Epithelial cell of proximal tubule (primary cell): ENCODE measurements at regions not wholly inside any gene's neighbourhood (a gene's known extent, or its start where the extent isn't known, plus 50 kb on each side); places are given as distances from the start of the nearest gene placed in this dataset.

ENCODE experiments used
- DNase-seq: peaks from one replicate; pipeline ENCODE4 v3.0.0-alpha.2; 2011; ENCODE audit warnings: low read depth
- H3K4me3 ChIP-seq: 2 replicates; pipeline ENCODE4 v1.5.1; 2011; ENCODE audit warnings: low read depth, mild to moderate bottlenecking, low read length
- TF ChIP-seq, protein P1 (sequence below): conservative IDR thresholded peaks from 2 replicates; pipeline ENCODE4 v1.5.1; 2012; ENCODE audit warnings: low read depth, mild to moderate bottlenecking, low read length

DNA sequence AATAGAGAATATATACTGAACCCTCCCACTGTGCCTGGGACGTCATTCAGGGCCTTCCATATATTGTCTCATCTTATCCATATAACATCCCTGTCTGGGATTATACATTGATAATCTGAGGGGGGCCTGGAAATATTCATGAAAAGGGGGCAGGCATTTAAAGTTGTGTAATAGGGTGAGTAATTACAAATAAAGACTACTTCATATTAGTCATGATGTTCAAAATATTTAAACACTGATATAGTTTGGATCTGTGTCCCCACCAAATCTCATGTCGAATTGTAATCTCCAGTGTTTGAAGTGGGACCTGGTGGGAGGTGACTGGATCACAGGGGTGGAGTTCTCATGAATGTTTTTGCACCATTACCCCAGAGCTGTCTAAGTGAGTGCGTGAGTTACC, 97.8 kb downstream of the AQP9 start:
- no peak overlapping the region for H3K4me3 ChIP-seq
- no peak for DNase-seq
- TF ChIP-seq, protein P1, sequence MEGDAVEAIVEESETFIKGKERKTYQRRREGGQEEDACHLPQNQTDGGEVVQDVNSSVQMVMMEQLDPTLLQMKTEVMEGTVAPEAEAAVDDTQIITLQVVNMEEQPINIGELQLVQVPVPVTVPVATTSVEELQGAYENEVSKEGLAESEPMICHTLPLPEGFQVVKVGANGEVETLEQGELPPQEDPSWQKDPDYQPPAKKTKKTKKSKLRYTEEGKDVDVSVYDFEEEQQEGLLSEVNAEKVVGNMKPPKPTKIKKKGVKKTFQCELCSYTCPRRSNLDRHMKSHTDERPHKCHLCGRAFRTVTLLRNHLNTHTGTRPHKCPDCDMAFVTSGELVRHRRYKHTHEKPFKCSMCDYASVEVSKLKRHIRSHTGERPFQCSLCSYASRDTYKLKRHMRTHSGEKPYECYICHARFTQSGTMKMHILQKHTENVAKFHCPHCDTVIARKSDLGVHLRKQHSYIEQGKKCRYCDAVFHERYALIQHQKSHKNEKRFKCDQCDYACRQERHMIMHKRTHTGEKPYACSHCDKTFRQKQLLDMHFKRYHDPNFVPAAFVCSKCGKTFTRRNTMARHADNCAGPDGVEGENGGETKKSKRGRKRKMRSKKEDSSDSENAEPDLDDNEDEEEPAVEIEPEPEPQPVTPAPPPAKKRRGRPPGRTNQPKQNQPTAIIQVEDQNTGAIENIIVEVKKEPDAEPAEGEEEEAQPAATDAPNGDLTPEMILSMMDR = no peak

DNA sequence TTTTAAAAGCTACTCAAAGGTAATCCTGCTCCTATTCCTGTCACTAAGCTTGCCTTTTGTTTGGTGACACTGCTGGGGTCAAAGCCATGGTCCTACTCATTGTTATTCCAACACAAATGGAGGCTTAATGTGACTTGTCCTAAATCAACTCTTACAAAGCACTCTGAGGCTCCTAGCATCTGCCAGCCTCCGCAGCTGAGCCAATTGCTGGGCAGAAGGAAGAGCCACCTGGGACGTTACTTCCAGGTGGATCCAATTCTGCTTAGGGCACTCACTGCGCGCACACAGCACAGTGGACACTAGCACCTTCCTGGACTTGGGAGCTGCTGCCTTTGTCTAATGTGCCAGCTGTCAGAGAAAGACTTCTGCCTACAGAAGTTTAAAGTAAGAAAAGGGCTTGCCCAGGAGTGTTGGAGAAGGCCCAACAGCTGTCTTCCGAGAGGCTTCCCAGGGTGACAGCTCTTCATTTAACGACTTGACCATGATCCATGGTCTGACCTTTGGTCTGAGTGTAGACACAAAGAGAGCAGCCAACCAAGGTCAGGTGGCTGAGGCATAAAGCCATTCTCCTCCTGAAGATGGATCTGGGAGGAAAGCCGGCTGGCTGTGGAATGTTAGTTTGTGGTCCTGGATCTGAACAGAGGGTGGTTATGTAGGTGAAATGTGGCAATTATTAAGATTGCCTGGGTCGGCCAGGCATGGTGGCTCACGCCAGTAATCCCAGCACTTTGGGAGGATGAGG, 102.2 kb downstream of the AQP9 start:
- H3K4me3 ChIP-seq = no peak overlapping the region
- DNase-seq = no peak

DNA sequence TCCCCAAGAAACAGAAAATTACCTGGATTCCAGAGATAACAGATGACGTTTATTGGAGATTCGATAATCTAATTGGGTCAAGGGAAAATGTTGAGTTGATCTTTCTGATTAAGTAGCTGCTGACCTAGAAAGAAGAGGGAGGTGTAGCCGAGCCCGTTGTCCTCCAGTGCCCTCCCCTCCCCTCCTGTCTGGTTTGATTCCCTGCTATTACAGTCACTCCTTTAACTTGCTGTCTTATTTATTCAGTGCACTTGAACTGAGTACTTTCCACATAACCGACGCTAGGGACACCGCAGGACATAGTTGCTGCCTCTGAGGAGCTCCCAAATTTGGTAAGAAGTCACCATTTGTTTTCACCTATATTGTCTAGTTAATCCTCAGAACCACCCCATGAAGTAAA, 103.7 kb downstream of the AQP9 start:
- no peak overlapping the region for H3K4me3 ChIP-seq
- TF ChIP-seq, protein P1 = no peak
- no peak for DNase-seq

More for the DNA sequence above, 102.2 kb downstream of the AQP9 start:
- TF ChIP-seq, protein P1 = no peak

DNA sequence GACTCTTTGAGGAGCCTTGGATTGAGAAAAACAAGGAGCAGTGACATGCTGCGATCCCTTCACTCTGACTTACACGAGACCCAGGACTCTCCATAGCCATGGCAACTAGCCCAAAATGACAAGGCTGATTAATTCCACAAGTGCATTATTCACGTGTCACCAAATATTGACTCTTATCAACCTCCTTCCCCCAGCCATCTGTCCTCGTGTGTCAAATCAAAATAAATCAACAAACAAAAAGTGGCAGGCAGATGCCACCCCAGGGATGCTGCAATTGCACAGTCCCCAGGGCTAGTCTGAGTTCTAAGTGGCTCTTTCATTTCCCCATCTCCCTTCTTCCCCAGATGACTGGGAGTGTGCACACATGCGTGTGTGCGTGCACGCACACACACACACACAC, 104.9 kb downstream of the AQP9 start:
- H3K4me3 ChIP-seq = no peak overlapping the region
- no peak for DNase-seq
- TF ChIP-seq, protein P1 = no peak

DNA sequence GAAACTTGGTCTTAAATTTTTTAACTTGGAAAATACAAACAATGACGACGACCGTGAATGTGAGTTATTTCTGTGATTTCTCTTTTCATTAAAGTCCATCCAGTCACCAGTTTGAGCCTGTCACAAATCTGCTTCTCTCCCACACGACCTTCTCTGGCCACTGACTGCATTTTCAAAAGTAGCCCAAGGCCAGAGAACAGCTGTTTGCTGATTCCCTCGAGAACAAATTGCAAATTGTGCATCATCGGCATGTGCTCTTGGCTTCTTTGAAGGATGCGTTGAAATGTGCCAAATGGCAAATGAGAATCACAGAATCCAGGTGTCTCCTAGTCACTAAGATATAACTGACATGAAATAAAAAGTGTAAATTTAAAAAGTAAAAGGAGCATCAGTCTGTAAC, 106.4 kb downstream of the AQP9 start:
- TF ChIP-seq, protein P1 = no peak
- no peak overlapping the region for H3K4me3 ChIP-seq
- no peak for DNase-seq

DNA sequence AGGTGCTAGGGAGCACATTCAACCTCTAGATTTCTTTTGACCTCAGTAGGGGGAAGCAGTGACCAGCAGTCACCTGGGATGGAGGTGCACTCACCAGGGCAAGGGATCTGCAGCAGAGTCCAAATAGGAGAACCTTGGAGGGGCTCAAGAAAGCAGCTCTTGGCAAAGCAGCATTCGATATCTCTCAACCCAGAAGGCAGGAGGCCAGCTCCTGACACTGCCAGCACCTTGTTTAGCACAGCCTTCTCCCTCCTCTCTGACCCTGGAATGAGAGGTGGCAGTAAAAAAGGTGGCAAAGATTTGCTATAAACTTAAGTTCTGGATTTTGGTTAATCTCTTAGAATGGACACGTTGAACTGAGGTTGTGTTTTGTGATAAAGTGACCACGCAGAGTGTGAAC, 107.9 kb downstream of the AQP9 start:
- no peak overlapping the region for H3K4me3 ChIP-seq
- TF ChIP-seq, protein P1 = no peak

More for the DNA sequence above, 107.9 kb downstream of the AQP9 start:
- DNase-seq = no peak
